ENCODE measurements at regions not wholly inside any gene's neighbourhood (a gene's known extent, or its start where the extent isn't known, plus 50 kb on each side); places are given as distances from the start of the nearest gene placed in this dataset.
"Not testable (repeated sequence)": the region's sequence is repeated elsewhere in the genome, so short reads cannot be mapped to it uniquely, and the experiment has no call there.

DNA sequence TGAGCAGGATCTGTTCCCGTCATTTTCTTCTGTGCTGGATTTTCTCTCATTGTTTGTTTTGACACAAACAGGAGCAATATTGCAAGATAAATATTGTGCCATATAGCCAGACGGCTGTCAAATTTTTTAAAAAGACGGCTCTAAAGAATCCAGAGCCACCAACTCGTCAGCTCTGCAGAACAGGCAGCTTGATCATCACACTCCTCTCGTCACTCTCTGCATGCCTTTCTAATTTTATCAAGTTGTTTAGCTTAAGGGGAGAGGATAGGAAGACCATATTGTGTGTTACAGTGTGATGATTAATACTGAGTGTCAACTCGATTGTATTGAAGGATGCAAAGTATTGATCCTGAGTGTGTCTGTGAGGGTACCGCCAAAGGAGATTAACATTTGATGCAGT lies 562.8 kb downstream of the GALC start:
- no peak for DNase-seq (ENCODE audit: low spot score)

- no peak for DNase-seq (ENCODE audit: low spot score)
Measured at GRCh38 chr14:87419925-87420324, 573.1 kb downstream of the GALC start.

DNA sequence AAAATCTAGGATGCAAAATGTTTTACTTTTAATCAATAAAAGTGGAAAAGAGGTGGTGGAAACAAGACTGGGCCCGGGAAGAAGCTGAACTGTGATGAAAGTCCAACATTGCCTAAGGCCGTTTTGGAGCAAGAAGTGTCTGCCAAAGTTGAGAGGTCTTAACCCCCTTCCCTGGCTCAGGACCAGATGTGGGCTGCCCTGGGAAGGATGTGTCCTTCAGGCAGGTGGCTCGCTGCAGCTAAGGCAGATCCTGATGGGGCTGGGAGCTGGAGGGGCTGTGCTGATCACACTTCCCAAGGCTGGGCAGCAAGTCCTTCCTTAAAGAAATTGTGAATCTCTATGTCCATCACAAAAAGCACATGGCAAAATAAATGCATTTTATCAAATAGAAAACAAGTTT lies 581.6 kb downstream of the GALC start:
- DNase-seq (ENCODE audit: low spot score), result no peak

DNA sequence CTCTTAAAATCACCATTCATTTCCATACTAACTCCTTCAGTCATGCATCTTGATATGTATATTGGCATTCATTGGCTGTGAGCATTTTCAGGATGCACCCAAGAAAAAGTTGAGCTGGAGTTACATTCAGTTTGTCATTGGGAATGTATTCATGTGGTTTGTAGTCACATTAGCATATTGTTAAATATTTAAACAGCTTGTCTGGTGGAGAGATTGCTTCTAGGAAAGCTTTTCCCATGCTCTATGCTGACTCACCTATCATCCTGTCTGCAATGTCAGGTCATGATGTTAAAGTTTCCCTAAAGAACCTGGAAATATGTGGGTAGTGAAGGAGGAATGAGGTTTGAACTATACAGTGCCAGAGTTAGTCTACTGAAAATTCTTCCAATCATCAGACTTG lies 583.6 kb downstream of the GALC start:
- DNase-seq (ENCODE audit: low spot score), result no peak

- DNase-seq (ENCODE audit: low spot score), result no peak
Measured at GRCh38 chr14:87407344-87407743, 585.6 kb downstream of the GALC start.

- DNase-seq (ENCODE audit: low spot score), result no peak
Measured at GRCh38 chr14:87405563-87405962, 587.4 kb downstream of the GALC start.

DNA sequence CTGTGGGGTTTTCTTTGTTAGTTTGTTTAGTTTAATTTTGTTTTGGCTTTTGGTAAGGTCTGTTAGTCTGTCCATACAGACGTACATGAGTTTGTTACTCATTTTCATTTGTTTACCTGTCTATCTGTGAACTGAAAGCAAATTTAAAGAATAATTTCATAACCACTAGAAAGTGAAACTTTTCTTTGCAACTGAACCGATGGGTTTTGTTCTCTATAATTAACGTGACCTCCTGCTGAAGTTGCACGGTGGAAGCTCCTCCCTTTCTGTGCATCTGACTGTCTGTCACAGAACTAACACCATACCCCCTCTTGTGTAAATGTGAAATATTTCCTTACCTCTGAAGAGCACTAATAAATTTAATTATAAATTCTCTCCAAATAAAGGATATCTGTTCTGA lies 595.5 kb downstream of the GALC start:
- DNase-seq (ENCODE audit: low spot score), result no peak

DNA sequence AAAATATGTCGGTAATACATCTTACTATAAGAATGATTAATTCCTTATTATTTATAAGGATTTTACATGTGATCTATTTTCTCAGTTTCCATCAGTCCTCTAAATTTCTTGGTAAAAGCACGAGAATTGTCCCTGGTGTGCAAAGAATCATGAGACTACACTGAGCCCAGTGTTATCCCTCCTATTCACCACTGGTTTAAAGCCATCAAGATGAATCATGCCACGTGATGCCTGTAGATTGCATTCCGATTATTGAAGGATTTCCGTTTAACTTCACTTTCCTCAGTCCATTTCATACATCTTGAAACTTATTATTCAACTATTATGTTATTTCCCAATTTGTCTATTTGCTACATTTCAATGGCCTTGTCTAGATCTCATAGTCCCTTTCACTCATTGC lies 601.9 kb downstream of the GALC start:
- no peak for DNase-seq (ENCODE audit: low spot score)

DNA sequence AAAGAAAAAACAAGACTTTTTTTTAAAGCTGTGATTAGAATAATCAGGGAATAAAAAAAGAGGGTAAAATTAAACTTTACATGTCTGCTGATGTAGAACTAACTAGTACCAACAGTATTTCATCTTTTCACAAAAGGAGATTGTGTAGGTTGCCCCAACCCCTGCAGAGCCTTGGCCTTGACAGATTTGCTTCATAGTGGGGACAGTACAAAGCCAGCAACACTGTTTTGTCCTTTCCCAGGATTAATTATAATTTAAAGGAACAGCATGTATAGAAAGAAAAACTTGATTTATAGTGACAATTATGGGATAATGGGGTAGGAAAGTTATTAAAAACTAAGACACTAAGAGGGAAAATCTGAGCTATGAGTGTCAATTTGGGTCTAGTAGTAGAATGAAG lies 604.0 kb downstream of the GALC start:
- no peak for DNase-seq (ENCODE audit: low spot score)

DNA sequence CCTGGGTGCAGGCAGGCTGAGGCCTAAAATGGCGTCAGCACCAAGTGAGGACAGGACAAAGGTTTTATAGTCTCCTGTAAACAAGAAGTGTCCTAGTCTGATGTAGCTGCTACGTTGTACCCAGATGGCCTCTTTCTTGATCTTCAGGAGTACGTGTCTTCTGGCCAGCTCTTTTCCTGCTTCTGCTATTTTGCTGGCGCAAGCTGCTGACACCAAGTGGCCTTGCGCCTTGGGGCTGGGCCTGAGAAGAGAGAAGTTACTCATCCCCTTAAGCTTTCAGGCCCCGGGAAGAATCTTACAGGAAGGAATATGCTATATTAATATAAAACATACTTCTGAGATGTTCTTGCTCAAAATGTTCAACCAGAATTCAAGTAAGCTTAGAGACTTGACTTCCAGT lies 605.2 kb downstream of the GALC start:
- no peak for DNase-seq (ENCODE audit: low spot score)

DNA sequence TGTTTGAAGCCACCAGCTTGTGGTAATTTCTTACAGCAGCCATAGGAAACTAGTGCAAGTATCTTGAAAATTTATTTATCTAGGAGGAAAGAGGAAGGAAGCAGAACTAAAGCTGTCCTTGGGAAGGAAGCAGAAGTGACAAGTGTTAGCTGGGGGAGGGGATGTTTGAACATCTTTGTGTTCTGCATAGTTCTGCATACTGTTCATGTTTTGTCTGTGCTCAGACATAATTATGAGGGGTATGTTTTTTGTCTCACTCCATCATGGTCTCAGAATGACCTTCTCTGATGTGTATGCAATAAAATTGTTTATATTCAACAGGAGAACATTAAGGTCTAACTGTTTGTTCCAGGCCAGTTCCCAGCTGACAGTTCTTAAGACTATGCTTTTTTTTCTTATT lies 606.5 kb downstream of the GALC start:
- no peak for DNase-seq (ENCODE audit: low spot score)

DNA sequence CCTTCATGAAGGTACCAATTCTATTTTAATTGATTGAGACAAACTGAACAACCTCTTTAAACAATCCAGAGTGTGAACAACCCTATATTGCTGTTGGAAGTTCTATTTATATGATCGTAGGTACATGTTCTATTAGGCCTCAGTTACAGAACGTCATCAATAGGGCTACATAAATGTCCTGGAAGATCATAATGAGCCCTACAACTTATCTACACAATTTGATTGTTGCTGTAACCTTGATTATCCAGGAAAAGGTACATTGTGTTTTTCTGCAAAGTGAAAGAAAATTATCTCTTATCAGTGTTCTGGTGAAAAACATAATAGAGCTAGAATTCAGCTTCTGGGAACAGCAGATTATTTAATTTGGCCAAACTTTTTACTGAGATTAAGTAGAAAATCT lies 612.9 kb downstream of the GALC start:
- DNase-seq (ENCODE audit: low spot score), result no peak

GRCh38 chr14:87368751-87369150 lies 624.2 kb downstream of the GALC start:
- no peak for DNase-seq (ENCODE audit: low spot score)

DNA sequence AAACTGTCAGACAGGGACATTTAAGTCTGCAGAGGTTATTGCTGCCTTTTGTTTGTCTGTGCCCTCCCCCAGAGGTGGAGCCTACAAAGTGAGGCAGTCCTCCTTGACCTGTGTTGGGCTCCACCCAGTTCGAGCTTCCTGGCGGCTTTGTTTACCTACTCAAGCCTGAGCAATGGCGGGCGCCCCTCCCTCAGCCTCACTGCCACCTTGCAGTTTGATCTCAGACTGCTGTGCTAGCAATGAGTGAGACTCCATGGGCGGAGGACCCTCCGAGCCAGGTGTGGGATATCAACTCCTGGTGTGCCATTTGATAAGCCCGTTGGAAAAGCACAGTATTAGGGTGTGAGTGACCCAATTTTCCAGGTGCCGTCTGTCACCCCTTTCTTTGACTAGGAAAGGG lies 632.7 kb downstream of the GALC start:
- not testable (repeated sequence) for DNase-seq (ENCODE audit: low spot score)

DNA sequence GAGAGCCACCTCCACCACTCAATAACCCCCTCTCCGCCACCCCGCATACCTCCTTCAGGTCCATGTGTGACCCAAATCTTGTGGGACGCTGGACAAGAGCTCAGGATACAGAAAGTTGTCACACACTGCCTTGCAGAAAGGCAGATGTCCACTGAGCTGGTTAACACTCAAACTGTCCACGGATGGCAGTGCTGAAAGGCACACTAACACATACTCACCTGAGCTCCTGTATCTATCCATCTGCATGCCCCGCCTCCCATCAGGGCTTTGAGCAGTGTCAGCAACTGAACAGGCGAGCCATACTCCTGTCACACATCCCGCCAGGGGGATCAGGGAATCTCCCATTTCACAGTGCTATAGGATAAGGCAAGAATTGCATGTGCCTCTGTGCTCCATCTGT lies 642.0 kb downstream of the GALC start:
- DNase-seq (ENCODE audit: low spot score), result no peak

GRCh38 chr14:87349921-87350320 lies 643.1 kb downstream of the GALC start:
- DNase-seq (ENCODE audit: low spot score), result no peak

DNA sequence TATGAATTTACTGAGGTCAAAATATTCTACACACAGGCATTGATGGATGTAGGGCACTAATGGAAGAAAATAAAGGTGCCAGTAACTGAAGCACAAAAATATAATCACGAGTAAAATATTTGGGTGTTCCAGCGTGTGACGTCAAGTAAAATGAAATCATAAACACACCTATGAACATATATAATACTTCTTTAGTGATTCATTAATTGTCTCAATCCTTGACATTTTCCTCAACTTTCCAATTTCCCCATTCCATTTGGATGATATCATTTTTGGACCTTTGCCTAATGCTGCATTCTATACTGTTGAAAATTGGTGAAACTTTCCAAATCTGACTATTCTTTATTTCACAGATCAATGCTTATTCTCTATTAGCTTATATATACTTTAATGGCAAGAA lies 649.3 kb downstream of the GALC start:
- DNase-seq (ENCODE audit: low spot score), result no peak

GRCh38 chr14:87334997-87335685 lies 657.8 kb downstream of the GALC start:
- no peak for DNase-seq (ENCODE audit: low spot score)

GRCh38 chr14:87331991-87332390 lies 661.0 kb downstream of the GALC start:
- DNase-seq (ENCODE audit: low spot score), result no peak

DNA sequence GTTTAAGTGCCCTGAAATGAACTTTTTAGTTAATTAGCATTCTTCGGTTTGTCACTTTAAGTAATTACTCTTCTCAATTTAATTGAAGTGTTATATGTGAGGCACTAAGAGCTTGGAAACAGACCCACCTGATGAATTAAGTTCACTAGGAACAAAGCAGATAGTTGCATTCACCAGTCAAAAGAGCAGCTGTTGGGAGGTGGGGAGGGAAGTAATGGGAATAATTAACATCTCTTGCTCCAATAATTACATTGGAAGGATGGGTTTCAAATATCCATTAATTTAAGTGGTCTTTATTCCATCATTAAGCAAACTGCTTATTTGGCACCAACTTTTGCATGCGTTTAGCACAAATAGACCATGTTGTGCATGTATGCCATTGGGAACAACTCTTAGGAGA lies 667.2 kb downstream of the GALC start:
- DNase-seq (ENCODE audit: low spot score), result no peak

GRCh38 chr14:87323191-87323590 lies 669.8 kb downstream of the GALC start:
- DNase-seq (ENCODE audit: low spot score), result no peak

- DNase-seq (ENCODE audit: low spot score), result no peak
Measured at GRCh38 chr14:87321548-87321947, 671.4 kb downstream of the GALC start.

- no peak for DNase-seq (ENCODE audit: low spot score)
Measured at GRCh38 chr14:87312894-87313205, 680.1 kb downstream of the GALC start.

DNA sequence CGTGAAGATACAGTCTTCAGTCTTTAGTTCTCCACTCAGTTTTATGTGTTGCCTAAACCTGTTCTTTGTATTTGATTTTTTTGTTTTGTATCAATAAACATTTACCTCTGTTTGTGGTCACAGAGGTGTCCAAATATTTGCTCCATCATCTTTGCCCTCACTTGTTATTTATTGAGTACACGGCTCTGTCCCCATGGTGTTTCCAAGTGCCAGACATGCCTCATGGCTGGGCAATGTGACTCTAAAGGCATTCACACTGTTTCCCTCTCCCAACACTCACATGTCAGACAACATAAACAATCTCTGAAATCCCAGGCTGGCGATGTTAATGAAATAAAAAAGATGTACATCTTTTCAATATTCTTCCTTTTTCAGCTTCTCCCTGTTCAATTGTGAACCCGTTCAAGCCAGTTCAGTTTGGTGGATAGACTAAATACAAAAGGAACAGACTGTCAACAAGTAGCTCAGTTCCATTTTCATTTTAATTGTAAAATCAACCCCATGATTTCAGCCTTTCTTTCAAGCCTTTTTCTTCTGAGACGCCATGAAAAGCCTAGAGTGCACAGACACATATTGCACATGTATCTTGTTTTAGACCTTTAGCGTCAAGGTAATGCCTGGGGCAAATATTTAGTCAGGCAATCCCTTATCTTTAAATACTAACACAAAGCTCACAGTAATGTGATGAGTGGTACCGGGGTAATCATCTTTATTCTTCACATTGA lies 680.7 kb downstream of the GALC start:
- no peak for DNase-seq (ENCODE audit: low spot score)

All from HuH-7 (cell line).